ENCODE measurements at regions not wholly inside any gene's neighbourhood (a gene's known extent, or its start where the extent isn't known, plus 50 kb on each side); places are given as distances from the start of the nearest gene placed in this dataset.

DNA sequence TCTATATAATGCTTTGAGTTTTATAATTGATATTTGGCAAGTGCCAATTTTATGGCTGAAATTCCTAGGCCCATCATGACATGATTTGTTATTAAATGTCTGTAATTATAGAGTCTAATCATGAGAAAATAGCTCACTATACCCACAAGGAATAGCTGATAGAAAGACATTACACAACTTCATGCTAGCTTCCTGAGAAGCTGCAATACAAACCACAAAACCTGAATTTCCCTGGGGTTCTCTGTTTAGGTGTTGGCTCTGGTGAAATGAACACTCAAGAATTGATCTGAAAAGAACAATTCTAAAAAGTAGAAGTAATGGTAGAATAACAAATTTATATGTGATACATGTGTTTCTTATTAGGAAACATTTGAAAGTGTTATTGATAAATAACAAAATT, 169.6 kb downstream of the GASK1B start:
- H3K4me1 ChIP-seq (ENCODE audit: control insufficient read depth in 2 of 2, insufficient read depth in 2 of 2, low read length in 2 of 2): no peaks in the 10 kb centered on the region
- H3K9me3 ChIP-seq (ENCODE audit: control extremely low read depth in 1 of 3, control insufficient read depth in 2 of 3, insufficient read depth in 1 of 3, low read length in 2 of 3): no peaks in the 10 kb centered on the region
- H3K9ac ChIP-seq (ENCODE audit: low read length): no peak overlapping the region
- no peaks in the 10 kb centered on the region for H3K27me3 ChIP-seq (replicated peaks in 1 of 4; ENCODE audit: control extremely low read depth in 1 of 4, control insufficient read depth in 3 of 4, insufficient read depth in 4 of 4, low read length in 3 of 4)
- ATAC-seq (ENCODE audit: low read depth): no peak
- H4K20me1 ChIP-seq (ENCODE audit: control insufficient read depth, insufficient read depth, low read length, poor library complexity, severe bottlenecking): no peaks in the 10 kb centered on the region
- no peak overlapping the region for H3K27ac Mint-ChIP-seq
- no peak overlapping the region for H3K27ac ChIP-seq (ENCODE audit: low read length in 2 of 2)
- no peaks in the 10 kb centered on the region for H3K36me3 ChIP-seq (replicated peaks in 1 of 2; ENCODE audit: control extremely low read depth in 1 of 2, control insufficient read depth in 1 of 2, extremely low read depth in 1 of 2, insufficient read depth in 2 of 2, low read length in 1 of 2)
- H3K4me1 Mint-ChIP-seq: no peaks in the 10 kb centered on the region
- no peak for DNase-seq
- no peaks in the 10 kb centered on the region for H3K79me2 ChIP-seq (ENCODE audit: control insufficient read depth, insufficient read depth, low read length)
- H3K4me3 Mint-ChIP-seq: no peak overlapping the region
- H2AFZ ChIP-seq (ENCODE audit: insufficient read depth, low read depth, low read length, poor library complexity, severe bottlenecking): no peak overlapping the region
- no peak overlapping the region for H3K4me2 ChIP-seq (replicated peaks; ENCODE audit: low read depth, low read length, poor library complexity, severe bottlenecking)
- ChIA-PET POLR2A (no interaction called here), CTCF (no interaction called here)
- H3K27me3 Mint-ChIP-seq: no peaks in the 10 kb centered on the region
- no peak for TF ChIP-seq EZH2 (IDR thresholded peaks at IDR 0.05; ENCODE audit: borderline replicate concordance, insufficient read depth, low read depth, low read length, poor library complexity, severe bottlenecking)
- no peak overlapping the region for H3K4me3 ChIP-seq (ENCODE audit: control extremely low read depth in 1 of 5, extremely low read depth in 1 of 5, insufficient read depth in 1 of 5, low read depth in 2 of 5, low read length in 4 of 5)
- intact Hi-C loops (cut with micrococcal nuclease): no loop called here
- H3K9me3 Mint-ChIP-seq (ENCODE audit: insufficient read depth): no peaks in the 10 kb centered on the region

DNA sequence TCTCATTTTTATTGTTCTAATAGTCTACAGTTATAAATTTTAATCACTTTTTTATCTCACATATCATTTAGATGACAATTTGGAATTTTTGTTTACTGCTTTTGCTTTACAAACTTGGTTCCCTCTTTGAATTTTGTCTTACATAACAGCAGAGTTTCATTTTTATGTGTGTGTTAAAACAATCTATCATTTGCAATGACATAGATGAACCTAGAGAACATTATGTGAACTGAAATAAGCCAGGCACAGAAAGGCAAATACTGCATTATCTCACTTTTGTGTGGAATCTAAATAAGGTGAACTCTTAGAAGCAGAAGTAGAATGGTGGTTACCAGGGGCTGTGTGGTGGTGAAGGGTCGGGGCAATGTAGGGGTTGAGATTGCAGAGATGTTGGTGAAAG, 170.7 kb downstream of the GASK1B start:
- intact Hi-C loops (cut with micrococcal nuclease): no loop called here
- DNase-seq: no peak
- Histone ChIP-seq H3K27me3 (replicated peaks in 1 of 4; ENCODE audit: control extremely low read depth in 1 of 4, control insufficient read depth in 3 of 4, insufficient read depth in 4 of 4, low read length in 3 of 4) (no peaks in the 10 kb centered on the region), H3K27ac (ENCODE audit: low read length in 2 of 2) (no peak overlapping the region), H3K4me3 (ENCODE audit: control extremely low read depth in 1 of 5, extremely low read depth in 1 of 5, insufficient read depth in 1 of 5, low read depth in 2 of 5, low read length in 4 of 5) (no peak overlapping the region), H3K36me3 (replicated peaks in 1 of 2; ENCODE audit: control extremely low read depth in 1 of 2, control insufficient read depth in 1 of 2, extremely low read depth in 1 of 2, insufficient read depth in 2 of 2, low read length in 1 of 2) (no peaks in the 10 kb centered on the region), H3K4me2 (replicated peaks; ENCODE audit: low read depth, low read length, poor library complexity, severe bottlenecking) (no peak overlapping the region), H3K9ac (ENCODE audit: low read length) (no peak overlapping the region), H3K4me1 (ENCODE audit: control insufficient read depth in 2 of 2, insufficient read depth in 2 of 2, low read length in 2 of 2) (no peaks in the 10 kb centered on the region), H3K79me2 (ENCODE audit: control insufficient read depth, insufficient read depth, low read length) (no peaks in the 10 kb centered on the region), H4K20me1 (ENCODE audit: control insufficient read depth, insufficient read depth, low read length, poor library complexity, severe bottlenecking) (no peaks in the 10 kb centered on the region), H2AFZ (ENCODE audit: insufficient read depth, low read depth, low read length, poor library complexity, severe bottlenecking) (no peak overlapping the region), H3K9me3 (ENCODE audit: control extremely low read depth in 1 of 3, control insufficient read depth in 2 of 3, insufficient read depth in 1 of 3, low read length in 2 of 3) (no peaks in the 10 kb centered on the region)
- Mint-ChIP-seq H3K9me3 (ENCODE audit: insufficient read depth) (no peaks in the 10 kb centered on the region), H3K4me1 (no peaks in the 10 kb centered on the region), H3K27ac (no peak overlapping the region), H3K4me3 (no peak overlapping the region), H3K27me3 (no peaks in the 10 kb centered on the region)
- CTCF ChIA-PET: no interaction called here
- no peak for ATAC-seq (ENCODE audit: low read depth)
- TF ChIP-seq, protein P1, sequence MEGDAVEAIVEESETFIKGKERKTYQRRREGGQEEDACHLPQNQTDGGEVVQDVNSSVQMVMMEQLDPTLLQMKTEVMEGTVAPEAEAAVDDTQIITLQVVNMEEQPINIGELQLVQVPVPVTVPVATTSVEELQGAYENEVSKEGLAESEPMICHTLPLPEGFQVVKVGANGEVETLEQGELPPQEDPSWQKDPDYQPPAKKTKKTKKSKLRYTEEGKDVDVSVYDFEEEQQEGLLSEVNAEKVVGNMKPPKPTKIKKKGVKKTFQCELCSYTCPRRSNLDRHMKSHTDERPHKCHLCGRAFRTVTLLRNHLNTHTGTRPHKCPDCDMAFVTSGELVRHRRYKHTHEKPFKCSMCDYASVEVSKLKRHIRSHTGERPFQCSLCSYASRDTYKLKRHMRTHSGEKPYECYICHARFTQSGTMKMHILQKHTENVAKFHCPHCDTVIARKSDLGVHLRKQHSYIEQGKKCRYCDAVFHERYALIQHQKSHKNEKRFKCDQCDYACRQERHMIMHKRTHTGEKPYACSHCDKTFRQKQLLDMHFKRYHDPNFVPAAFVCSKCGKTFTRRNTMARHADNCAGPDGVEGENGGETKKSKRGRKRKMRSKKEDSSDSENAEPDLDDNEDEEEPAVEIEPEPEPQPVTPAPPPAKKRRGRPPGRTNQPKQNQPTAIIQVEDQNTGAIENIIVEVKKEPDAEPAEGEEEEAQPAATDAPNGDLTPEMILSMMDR (IDR thresholded peaks at IDR 0.05): no peak
- POLR2A ChIA-PET: no interaction called here
- WGBS (ENCODE audit: insufficient coverage): 100% methylated on average over 1 of the region's 1 CpG

All from B cell (primary cell).